PC-9 (cell line): ENCODE measurements at regions not wholly inside any gene's neighbourhood (a gene's known extent, or its start where the extent isn't known, plus 50 kb on each side); places are given as distances from the start of the nearest gene placed in this dataset.

Experiments
- BruUV-seq: library from RNA; stranded (reverse); fragments of 400-500 nt; replicated peaks from 2 replicates; lab custom pipeline; 2021; lab: Mats Ljungman, UMichigan
- CTCF ChIA-PET: fragments of 300-600 bp; sonication (Branson Sonifier 250); formaldehyde crosslinking; loops from one replicate; lab custom pipeline; 2022; ENCODE audit warnings: antibody characterized with exemption; lab: Charles Lee
- POLR2A ChIA-PET: fragments of 300-600 bp; sonication (Branson Sonifier 250); formaldehyde crosslinking; loops from one replicate; lab custom pipeline; 2022; ENCODE audit warnings: antibody characterized with exemption; ENCODE audit not compliant: unreplicated experiment; lab: Charles Lee
- DNase-seq, 2 experiments: peaks; one replicate each; pipeline versions ENCODE4 v3.0.0 to v3.0.0-alpha.2; 2015 to 2022; ENCODE audit warnings: mixed read lengths in 1 of 2
- H2AFZ ChIP-seq: fragments of 200-600 bp; sonication (generic); 2 replicates; pipeline ENCODE4 v1.8.1; 2017; ENCODE audit warnings: antibody characterized with exemption
- H3F3A ChIP-seq: fragments of 200-600 bp; sonication (generic); 2 replicates; pipeline ENCODE4 v1.8.1; 2017; ENCODE audit warnings: antibody characterized with exemption, mild to moderate bottlenecking, low read depth; ENCODE audit not compliant: insufficient read depth
- H3K27ac ChIP-seq: fragments of 200-600 bp; sonication (generic); 2 replicates; pipeline ENCODE4 v1.6.1; 2016; ENCODE audit warnings: mixed run types
- H3K27me3 ChIP-seq: fragments of 200-600 bp; sonication (generic); 2 replicates; pipeline ENCODE4 v1.6.1; 2016; ENCODE audit warnings: low read depth, mixed run types; ENCODE audit not compliant: insufficient read depth
- H3K36me3 ChIP-seq: fragments of 200-600 bp; sonication (generic); 2 replicates; pipeline ENCODE4 v1.6.1; 2016; ENCODE audit warnings: low read depth, mixed run types
- H3K4me1 ChIP-seq: fragments of 200-600 bp; sonication (generic); replicated peaks from 2 replicates; pipeline ENCODE4 v1.6.1; 2016; ENCODE audit warnings: mixed run types; ENCODE audit not compliant: insufficient read depth
- H3K4me2 ChIP-seq: fragments of 200-600 bp; sonication (generic); 2 replicates; pipeline ENCODE4 v1.6.1; 2017; ENCODE audit warnings: mixed run types
- H3K4me3 ChIP-seq: fragments of 200-600 bp; sonication (generic); 2 replicates; pipeline ENCODE4 v1.6.1; 2016; ENCODE audit warnings: mixed run types
- H3K79me2 ChIP-seq: fragments of 200-600 bp; sonication (generic); 2 replicates; pipeline ENCODE4 v1.6.1; 2017; ENCODE audit warnings: low read depth, mixed run types
- H3K9me2 ChIP-seq: fragments of 200-600 bp; sonication (generic); 2 replicates; pipeline ENCODE4 v1.8.1; 2017; ENCODE audit warnings: mild to moderate bottlenecking; ENCODE audit not compliant: insufficient read depth
- H3K9me3 ChIP-seq: fragments of 200-600 bp; sonication (generic); 2 replicates; pipeline ENCODE4 v1.8.1; 2016; ENCODE audit warnings: low read depth; ENCODE audit not compliant: insufficient read depth
- H4K20me1 ChIP-seq: fragments of 200-600 bp; sonication (generic); 2 replicates; pipeline ENCODE4 v1.8.1; 2017; ENCODE audit not compliant: insufficient read depth
- EZH2 ChIP-seq: fragments of 200-600 bp; sonication (generic); IDR thresholded peaks from 2 replicates; pipeline ENCODE4 v1.8.0; 2017; ENCODE audit warnings: antibody characterized with exemption, low read depth
- intact Hi-C: fragments of 100-400 bp; cut with micrococcal nuclease; formaldehyde crosslinking; loops from one replicate; pipeline ENCODE4 v1.10.0; 2022; ENCODE audit not compliant: unreplicated experiment
- TF ChIP-seq, protein P1 (sequence below): fragments of 200-600 bp; sonication (generic); conservative IDR thresholded peaks from 2 replicates; pipeline ENCODE4 v1.6.1; 2017; ENCODE audit warnings: mixed run types, antibody characterized with exemption, mild to moderate bottlenecking, moderate library complexity

DNA sequence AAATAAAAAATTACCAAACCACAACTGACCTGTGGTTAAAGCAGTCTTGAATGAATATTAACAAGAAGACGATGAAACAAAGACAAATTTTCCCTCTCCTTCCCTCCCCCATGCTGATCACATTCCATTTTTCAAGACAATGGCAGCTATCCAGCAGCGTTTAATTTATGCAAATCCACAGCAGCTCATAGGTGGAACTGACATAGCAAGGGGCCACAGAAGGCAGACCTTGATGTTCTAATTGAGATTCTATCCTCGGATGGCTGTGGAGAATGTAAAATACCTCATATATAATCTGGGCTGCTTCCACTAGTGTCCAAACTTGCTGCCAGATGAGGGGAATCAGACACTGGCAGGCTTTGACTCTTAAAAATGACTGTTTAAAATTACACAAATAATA lies 211.5 kb downstream of the CHRDL1 start:
- CTCF ChIA-PET = no interaction called here
- Histone ChIP-seq H3K4me1 (peaks cover 19% of the 10 kb centered on the region), H3K36me3 (no peaks in the 10 kb centered on the region), H3K27ac (no peak overlapping the region), H4K20me1 (no peaks in the 10 kb centered on the region), H3K9me2 (no peaks in the 10 kb centered on the region), H2AFZ (no peak overlapping the region), H3K79me2 (no peaks in the 10 kb centered on the region), H3K9me3 (no peaks in the 10 kb centered on the region), H3F3A (peaks cover 8% of the 10 kb centered on the region; the same call in 1 of the 2 replicates), H3K4me3 (no peak overlapping the region), H3K27me3 (no peaks in the 10 kb centered on the region), H3K4me2 (no peak overlapping the region)
- no peak for TF ChIP-seq EZH2
- TF ChIP-seq, protein P1, sequence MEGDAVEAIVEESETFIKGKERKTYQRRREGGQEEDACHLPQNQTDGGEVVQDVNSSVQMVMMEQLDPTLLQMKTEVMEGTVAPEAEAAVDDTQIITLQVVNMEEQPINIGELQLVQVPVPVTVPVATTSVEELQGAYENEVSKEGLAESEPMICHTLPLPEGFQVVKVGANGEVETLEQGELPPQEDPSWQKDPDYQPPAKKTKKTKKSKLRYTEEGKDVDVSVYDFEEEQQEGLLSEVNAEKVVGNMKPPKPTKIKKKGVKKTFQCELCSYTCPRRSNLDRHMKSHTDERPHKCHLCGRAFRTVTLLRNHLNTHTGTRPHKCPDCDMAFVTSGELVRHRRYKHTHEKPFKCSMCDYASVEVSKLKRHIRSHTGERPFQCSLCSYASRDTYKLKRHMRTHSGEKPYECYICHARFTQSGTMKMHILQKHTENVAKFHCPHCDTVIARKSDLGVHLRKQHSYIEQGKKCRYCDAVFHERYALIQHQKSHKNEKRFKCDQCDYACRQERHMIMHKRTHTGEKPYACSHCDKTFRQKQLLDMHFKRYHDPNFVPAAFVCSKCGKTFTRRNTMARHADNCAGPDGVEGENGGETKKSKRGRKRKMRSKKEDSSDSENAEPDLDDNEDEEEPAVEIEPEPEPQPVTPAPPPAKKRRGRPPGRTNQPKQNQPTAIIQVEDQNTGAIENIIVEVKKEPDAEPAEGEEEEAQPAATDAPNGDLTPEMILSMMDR = no peak
- no peak for DNase-seq
- intact Hi-C loops = no loop called here
- POLR2A ChIA-PET = no interaction called here
- no TSS peak for BruUV-seq

DNA sequence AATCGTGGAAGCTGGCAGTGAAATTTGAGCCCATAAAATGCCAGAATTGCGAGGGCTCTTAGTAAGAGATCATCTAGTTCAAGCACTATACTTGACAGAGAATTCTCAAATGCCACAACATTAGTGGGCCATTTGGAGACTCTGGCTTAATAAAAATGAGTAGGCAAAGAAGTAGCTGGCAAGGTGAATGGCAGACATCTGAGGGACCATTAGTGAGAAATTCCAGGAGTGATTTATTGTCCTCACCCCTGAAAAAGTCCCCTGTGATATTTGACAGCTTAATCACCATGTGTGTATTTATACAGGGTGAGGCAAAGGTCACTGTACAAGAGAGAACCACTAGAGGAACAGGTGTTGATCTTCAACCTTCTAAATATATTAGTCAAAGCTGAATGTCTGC lies 207.5 kb downstream of the CHRDL1 start:
- H3K79me2 ChIP-seq = no peaks in the 10 kb centered on the region
- H3K9me2 ChIP-seq = no peaks in the 10 kb centered on the region
- no peaks in the 10 kb centered on the region for H3K36me3 ChIP-seq
- intact Hi-C loops = no loop called here
- H3K27me3 ChIP-seq = no peaks in the 10 kb centered on the region
- no peak for TF ChIP-seq EZH2
- TF ChIP-seq, protein P1 = no peak
- peak overlapping the region; percentile 39 for H3K4me2 ChIP-seq
- H3F3A ChIP-seq = peaks cover 8% of the 10 kb centered on the region; the same call in 1 of the 2 replicates
- H4K20me1 ChIP-seq = no peaks in the 10 kb centered on the region
- CTCF ChIA-PET = no interaction called here
- no TSS peak for BruUV-seq
- no peak overlapping the region for H2AFZ ChIP-seq
- POLR2A ChIA-PET = no interaction called here
- peaks cover 21% of the 10 kb centered on the region for H3K4me1 ChIP-seq
- H3K4me3 ChIP-seq = no peak overlapping the region
- peak overlapping the region; percentile 40 for H3K27ac ChIP-seq
- peak in 1 of 2 experiments; percentile 74 for DNase-seq
- H3K9me3 ChIP-seq = no peaks in the 10 kb centered on the region

DNA sequence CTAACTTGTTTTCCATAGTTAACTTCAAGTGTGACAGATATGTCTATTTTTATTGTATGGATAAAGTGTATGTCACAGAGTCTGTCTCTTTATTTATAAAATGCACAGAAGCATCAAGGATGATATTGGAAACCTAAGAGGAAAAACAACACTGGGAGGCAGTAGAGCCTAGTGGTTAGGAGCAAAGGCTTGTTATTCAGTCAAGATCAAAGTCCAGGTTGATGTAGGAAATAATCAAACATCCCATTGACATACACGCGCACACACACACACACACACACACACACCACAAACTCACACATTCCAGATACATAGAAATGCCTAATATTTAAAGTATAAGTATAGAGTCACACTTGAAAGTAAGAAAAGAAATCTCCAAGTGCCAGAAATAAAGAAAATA lies 206.8 kb downstream of the CHRDL1 start:
- no peaks in the 10 kb centered on the region for H4K20me1 ChIP-seq
- H3K27me3 ChIP-seq = no peaks in the 10 kb centered on the region
- H3K4me1 ChIP-seq = peaks cover 21% of the 10 kb centered on the region
- H3K9me2 ChIP-seq = no peaks in the 10 kb centered on the region
- CTCF ChIA-PET = no interaction called here
- peaks cover 8% of the 10 kb centered on the region; the same call in 1 of the 2 replicates for H3F3A ChIP-seq
- BruUV-seq = no TSS peak
- H3K79me2 ChIP-seq = no peaks in the 10 kb centered on the region
- POLR2A ChIA-PET = no interaction called here
- DNase-seq = no peak
- no peaks in the 10 kb centered on the region for H3K9me3 ChIP-seq
- H3K36me3 ChIP-seq = no peaks in the 10 kb centered on the region
- H3K4me3 ChIP-seq = no peak overlapping the region
- intact Hi-C loops = no loop called here
- no peak overlapping the region for H2AFZ ChIP-seq
- H3K27ac ChIP-seq = no peak overlapping the region
- peak overlapping the region; percentile 39; the same call in 1 of the 2 replicates for H3K4me2 ChIP-seq
- TF ChIP-seq, protein P1 = no peak
- no peak for TF ChIP-seq EZH2
